ENCODE measurements at regions not wholly inside any gene's neighbourhood (a gene's known extent, or its start where the extent isn't known, plus 50 kb on each side); places are given as distances from the start of the nearest gene placed in this dataset.
"Not testable (repeated sequence)": the region's sequence is repeated elsewhere in the genome, so short reads cannot be mapped to it uniquely, and the experiment has no call there.

- H3K4me3 ChIP-seq (ENCODE audit: low read length): no peak overlapping the region
- no peak for DNase-seq (ENCODE audit: low read depth, low spot score)
These were observed 135.7 kb downstream of the IGF1 start for GRCh38 chr12:102344691-102345090.

- no peak for DNase-seq (ENCODE audit: low read depth, low spot score)
These were observed 136.8 kb downstream of the IGF1 start for GRCh38 chr12:102343361-102344121.

GRCh38 chr12:102342281-102343006 lies 137.9 kb downstream of the IGF1 start:
- no peak overlapping the region for H3K4me3 ChIP-seq (ENCODE audit: low read length)
- no peak for DNase-seq (ENCODE audit: low read depth, low spot score)

More at GRCh38 chr12:102343361-102344121, 136.8 kb downstream of the IGF1 start:
- no peak overlapping the region for H3K4me3 ChIP-seq (ENCODE audit: low read length)

GRCh38 chr12:102334765-102335164 lies 137.1 kb upstream of the PMCH start:
- DNase-seq (ENCODE audit: low read depth, low spot score): no peak
- no peak overlapping the region for H3K4me3 ChIP-seq (ENCODE audit: low read length)

GRCh38 chr12:102331419-102331818 lies 133.8 kb upstream of the PMCH start:
- DNase-seq (ENCODE audit: low read depth, low spot score): no peak
- no peak overlapping the region for H3K4me3 ChIP-seq (ENCODE audit: low read length)

- no peak overlapping the region for H3K4me3 ChIP-seq (ENCODE audit: low read length)
- no peak for DNase-seq (ENCODE audit: low read depth, low spot score)
These were observed 132.2 kb upstream of the PMCH start for GRCh38 chr12:102329883-102330282.

GRCh38 chr12:102326982-102327381 lies 129.3 kb upstream of the PMCH start:
- DNase-seq (ENCODE audit: low read depth, low spot score): no peak
- no peak overlapping the region for H3K4me3 ChIP-seq (ENCODE audit: low read length)

- not testable (repeated sequence) for H3K4me3 ChIP-seq (ENCODE audit: low read length); DNase-seq (ENCODE audit: low read depth, low spot score)
These were observed 127.5 kb upstream of the PMCH start for GRCh38 chr12:102325108-102325507.

GRCh38 chr12:102323799-102324198 lies 126.2 kb upstream of the PMCH start:
- no peak for DNase-seq (ENCODE audit: low read depth, low spot score)
- H3K4me3 ChIP-seq (ENCODE audit: low read length): no peak overlapping the region

GRCh38 chr12:102322254-102322653 lies 124.6 kb upstream of the PMCH start:
- no peak overlapping the region for H3K4me3 ChIP-seq (ENCODE audit: low read length)
- DNase-seq (ENCODE audit: low read depth, low spot score): no peak

- no peak for DNase-seq (ENCODE audit: low read depth, low spot score)
- no peak overlapping the region for H3K4me3 ChIP-seq (ENCODE audit: low read length)
These were observed 123.9 kb upstream of the PMCH start for GRCh38 chr12:102321305-102322082.

GRCh38 chr12:102317155-102317554 lies 119.5 kb upstream of the PMCH start:
- DNase-seq (ENCODE audit: low read depth, low spot score): no peak
- H3K4me3 ChIP-seq (ENCODE audit: low read length): no peak overlapping the region

- no peak for DNase-seq (ENCODE audit: low read depth, low spot score)
- H3K4me3 ChIP-seq (ENCODE audit: low read length): no peak overlapping the region
These were observed 119.1 kb upstream of the PMCH start for GRCh38 chr12:102316723-102317122.

- no peak for DNase-seq (ENCODE audit: low read depth, low spot score)
- no peak overlapping the region for H3K4me3 ChIP-seq (ENCODE audit: low read length)
These were observed 117.2 kb upstream of the PMCH start for GRCh38 chr12:102314821-102315220.

- not testable (repeated sequence) for DNase-seq (ENCODE audit: low read depth, low spot score); H3K4me3 ChIP-seq (ENCODE audit: low read length)
These were observed 115.7 kb upstream of the PMCH start for GRCh38 chr12:102313116-102313971.

GRCh38 chr12:102305486-102305885 lies 107.9 kb upstream of the PMCH start:
- H3K4me3 ChIP-seq (ENCODE audit: low read length): no peak overlapping the region
- no peak for DNase-seq (ENCODE audit: low read depth, low spot score)

GRCh38 chr12:102304667-102305066 lies 107.0 kb upstream of the PMCH start:
- DNase-seq (ENCODE audit: low read depth, low spot score); H3K4me3 ChIP-seq (ENCODE audit: low read length): not testable (repeated sequence)

- no peak for DNase-seq (ENCODE audit: low read depth, low spot score)
These were observed 104.9 kb upstream of the PMCH start for GRCh38 chr12:102302553-102302952.

GRCh38 chr12:102301547-102301946 lies 103.9 kb upstream of the PMCH start:
- no peak for DNase-seq (ENCODE audit: low read depth, low spot score)
- no peak overlapping the region for H3K4me3 ChIP-seq (ENCODE audit: low read length)

More at GRCh38 chr12:102302553-102302952, 104.9 kb upstream of the PMCH start:
- no peak overlapping the region for H3K4me3 ChIP-seq (ENCODE audit: low read length)

Data from Jurkat, Clone E6-1 (cell line).